ENCODE measurements at regions not wholly inside any gene's neighbourhood (a gene's known extent, or its start where the extent isn't known, plus 50 kb on each side); places are given as distances from the start of the nearest gene placed in this dataset.

GRCh38 chr2:221346411-221346810, 225.7 kb downstream of the EPHA4 start:
- DNase-seq (ENCODE audit: low spot score), result no peak

DNA sequence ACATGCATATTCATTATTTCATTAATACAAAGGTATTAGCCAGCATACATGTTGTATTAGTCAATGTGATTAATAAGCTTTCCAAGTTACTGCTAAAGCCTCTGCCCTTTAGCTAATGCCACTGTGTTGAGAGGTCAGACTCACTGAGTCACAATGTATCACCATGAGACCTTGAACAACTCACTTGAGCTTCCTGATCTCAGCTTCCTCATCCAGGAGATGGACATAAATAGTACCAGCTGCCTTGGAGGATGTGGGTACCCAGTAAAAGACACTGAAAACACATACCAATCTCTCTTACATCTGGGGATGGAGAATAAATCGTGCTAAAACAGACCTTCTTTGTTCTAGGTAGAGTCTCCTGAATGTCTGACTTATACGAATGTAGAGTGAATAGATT, 224.6 kb downstream of the EPHA4 start:
- DNase-seq (ENCODE audit: low spot score), result no peak

DNA sequence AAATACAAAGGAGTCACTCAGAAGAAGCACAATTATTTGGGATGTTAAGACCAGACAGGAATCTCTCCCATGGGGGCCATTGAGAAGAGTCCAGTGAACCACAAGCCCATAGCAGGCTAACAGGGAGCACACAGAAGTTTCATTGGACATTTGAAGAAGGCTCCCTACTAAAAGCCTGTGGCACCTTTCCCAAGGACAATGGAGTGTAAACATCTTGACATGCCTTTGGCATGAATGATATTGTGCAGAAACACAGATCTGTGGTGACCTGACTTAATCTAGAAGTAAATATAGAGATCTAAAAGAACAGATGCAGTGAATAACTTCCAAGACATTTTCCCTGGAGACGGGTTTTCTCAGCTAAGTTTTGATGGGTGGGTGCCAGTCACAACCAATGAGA, 221.5 kb downstream of the EPHA4 start:
- DNase-seq (ENCODE audit: low spot score), result no peak

DNA sequence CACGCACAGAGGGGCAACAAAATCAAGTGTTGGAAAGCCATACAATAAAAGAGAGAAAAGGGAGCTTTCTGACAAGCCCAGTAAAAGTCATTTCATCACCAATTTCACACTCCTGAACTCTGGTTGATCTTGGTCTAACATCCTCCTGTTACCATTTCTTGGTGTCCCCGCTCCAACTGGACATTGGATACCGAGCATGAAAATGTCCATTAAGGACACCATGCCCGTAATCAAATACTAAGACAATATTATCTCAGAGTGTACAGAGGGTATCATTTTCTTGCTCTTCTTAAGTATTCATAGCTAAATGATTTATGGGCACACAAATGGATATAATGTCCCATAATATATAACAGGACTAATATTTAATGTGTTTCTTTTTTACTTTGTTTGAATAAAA, 218.9 kb downstream of the EPHA4 start:
- DNase-seq (ENCODE audit: low spot score), result no peak

DNA sequence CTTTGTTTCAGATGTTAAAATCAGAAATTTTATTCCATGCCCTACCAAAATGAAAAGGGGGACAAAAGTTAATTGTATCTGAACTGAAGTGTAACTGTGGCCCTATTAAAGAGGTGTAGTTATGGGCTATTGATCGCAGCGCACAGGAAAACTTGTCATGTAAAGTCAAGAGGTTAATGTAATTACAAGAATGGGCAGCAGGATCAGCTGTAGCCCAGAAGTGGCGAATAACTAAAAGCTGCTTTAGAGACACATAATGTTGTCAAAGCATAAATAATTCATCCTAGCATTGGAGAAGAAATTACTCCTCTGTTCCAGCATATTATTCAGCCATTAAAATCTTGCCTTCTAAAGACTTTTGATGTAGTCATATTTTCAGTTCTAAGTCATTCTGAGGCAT, 211.8 kb downstream of the EPHA4 start:
- DNase-seq (ENCODE audit: low spot score), result no peak

GRCh38 chr2:221360742-221361141, 211.4 kb downstream of the EPHA4 start:
- no peak for DNase-seq (ENCODE audit: low spot score)

DNA sequence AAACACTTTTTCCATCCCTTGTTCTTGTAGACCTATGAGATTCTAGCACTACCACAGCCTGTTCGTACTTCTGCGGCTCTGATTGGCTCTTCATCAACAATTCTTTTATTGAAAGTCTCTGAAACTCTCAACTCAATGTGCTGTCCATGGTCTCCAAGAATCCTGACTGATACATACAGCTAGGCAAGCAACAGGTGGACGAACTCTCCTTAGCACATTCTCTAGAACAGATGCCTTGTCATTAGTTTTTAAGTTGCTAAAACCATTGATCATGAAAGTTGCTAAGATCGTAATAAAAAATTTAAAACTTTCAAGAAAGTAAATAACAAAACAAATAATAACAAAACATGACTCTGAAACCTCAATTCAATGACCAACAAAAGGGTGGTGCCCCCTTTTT, 210.5 kb downstream of the EPHA4 start:
- no peak for DNase-seq (ENCODE audit: low spot score)

GRCh38 chr2:221364672-221365071, 207.4 kb downstream of the EPHA4 start:
- no peak for DNase-seq (ENCODE audit: low spot score)

Data from COLO829 (cell line).